GM10266 (cell line): ENCODE measurements at regions not wholly inside any gene's neighbourhood (a gene's known extent, or its start where the extent isn't known, plus 50 kb on each side); places are given as distances from the start of the nearest gene placed in this dataset.

Source experiments
- DNase-seq: peaks from one replicate; pipeline ENCODE4 v3.0.0; 2012; ENCODE audit errors: extremely low spot score
- CTCF ChIP-seq: IDR thresholded peaks from 2 replicates; pipeline ENCODE4 v1.5.1; 2012; ENCODE audit warnings: mild to moderate bottlenecking, low read depth; ENCODE audit not compliant: control insufficient read depth, insufficient read depth; ENCODE audit errors: missing control alignments

- DNase-seq: no peak
- TF ChIP-seq CTCF: no peak
These were observed 110.3 kb upstream of the MSX1 start for GRCh38 chr4:4749137-4749536.

- no peak for TF ChIP-seq CTCF
- DNase-seq: no peak
These were observed 113.0 kb upstream of the MSX1 start for GRCh38 chr4:4746444-4746843.

- DNase-seq: no peak
- no peak for TF ChIP-seq CTCF
These were observed 119.4 kb upstream of the MSX1 start for GRCh38 chr4:4740071-4740470.

GRCh38 chr4:4735870-4736269, 123.6 kb upstream of the MSX1 start:
- TF ChIP-seq CTCF: no peak
- DNase-seq: no peak

- no peak for DNase-seq
- no peak for TF ChIP-seq CTCF
These were observed 124.2 kb upstream of the MSX1 start for GRCh38 chr4:4735136-4735750.

GRCh38 chr4:4734425-4734824, 125.0 kb upstream of the MSX1 start:
- no peak for TF ChIP-seq CTCF
- no peak for DNase-seq

GRCh38 chr4:4733663-4734062, 125.8 kb upstream of the MSX1 start:
- no peak for DNase-seq
- TF ChIP-seq CTCF: no peak
